ENCODE measurements at regions not wholly inside any gene's neighbourhood (a gene's known extent, or its start where the extent isn't known, plus 50 kb on each side); places are given as distances from the start of the nearest gene placed in this dataset.

GRCh38 chr10:108399465-108399864 lies 1235.0 kb upstream of the SORCS1 start:
- TF ChIP-seq CTCF (conservative IDR thresholded peaks at IDR 0.05 in 1 of 2, IDR thresholded peaks at IDR 0.05 in 1 of 2; ENCODE audit: extremely low read depth in 1 of 2, insufficient read depth in 1 of 2, low read depth in 1 of 2, low read length in 2 of 2), result no peak
- no peak for TF ChIP-seq EZH2 (IDR thresholded peaks at IDR 0.05; ENCODE audit: borderline replicate concordance, low read length)
